WTC11 (cell line): ENCODE measurements at regions not wholly inside any gene's neighbourhood (a gene's known extent, or its start where the extent isn't known, plus 50 kb on each side); places are given as distances from the start of the nearest gene placed in this dataset.

Experiments
- ATAC-seq: fragments of 200-7000 bp; cut with Tn5 transposase; 2 replicates; pipeline ENCODE4 v1.10.0; 2021; ENCODE audit warnings: mild to moderate bottlenecking, moderate library complexity
- CTCF ChIA-PET: fragments of 300-600 bp; sonication (Branson Sonifier 250); formaldehyde crosslinking; loops from one replicate; lab custom pipeline; 2021; ENCODE audit warnings: antibody characterized with exemption; lab: Charles Lee
- POLR2A ChIA-PET: fragments of 350-600 bp; sonication (Branson Sonifier 250); formaldehyde crosslinking; loops from one replicate; lab custom pipeline; 2021; ENCODE audit warnings: antibody characterized with exemption; lab: Charles Lee
- DNase-seq: peaks from one replicate; pipeline ENCODE4 v3.0.0; 2021; ENCODE audit warnings: low spot score
- H3K27ac Mint-ChIP-seq: 2 replicates; pipeline ENCODE4 v1.8.0; 2021; ENCODE audit warnings: mixed read lengths
- H3K27me3 Mint-ChIP-seq: 2 replicates; pipeline ENCODE4 v1.8.0; 2021; ENCODE audit warnings: low read depth, mild to moderate bottlenecking, moderate library complexity, mixed read lengths
- H3K36me3 Mint-ChIP-seq: 2 replicates; pipeline ENCODE4 v1.8.0; 2021; ENCODE audit warnings: mixed read lengths
- H3K4me1 Mint-ChIP-seq: 2 replicates; pipeline ENCODE4 v1.8.0; 2022; ENCODE audit warnings: mixed read lengths
- H3K4me3 Mint-ChIP-seq: 2 replicates; pipeline ENCODE4 v1.8.0; 2021; ENCODE audit warnings: mild to moderate bottlenecking, moderate library complexity, mixed read lengths
- H3K9me3 Mint-ChIP-seq: 2 replicates; pipeline ENCODE4 v1.8.0; 2021; ENCODE audit warnings: mixed read lengths
- ATF1 ChIP-seq: sonication (generic); formaldehyde crosslinking; IDR thresholded peaks from 2 replicates; pipeline ENCODE4 v1.8.1; 2023; ENCODE audit warnings: mild to moderate bottlenecking, moderate library complexity, missing genetic modification reagents
- CTCF ChIP-seq: fragments of 200-600 bp; IDR thresholded peaks from 2 replicates; pipeline ENCODE4 v1.8.0; 2022; ENCODE audit warnings: antibody characterized with exemption
- IRF1 ChIP-seq: sonication (generic); formaldehyde crosslinking; IDR thresholded peaks from 2 replicates; pipeline ENCODE4 v1.8.0; 2023; ENCODE audit warnings: missing genetic modification reagents
- NR1H2 ChIP-seq: sonication (generic); formaldehyde crosslinking; IDR thresholded peaks from 2 replicates; pipeline ENCODE4 v1.9.0; 2021; ENCODE audit warnings: mild to moderate bottlenecking, moderate library complexity, missing genetic modification reagents
- TEAD4 ChIP-seq: sonication (generic); formaldehyde crosslinking; IDR thresholded peaks from 2 replicates; pipeline ENCODE4 v1.8.0; 2022; ENCODE audit warnings: mild to moderate bottlenecking, missing genetic modification reagents
- USF2 ChIP-seq: sonication (generic); formaldehyde crosslinking; IDR thresholded peaks from 2 replicates; pipeline ENCODE4 v1.8.1; 2023; ENCODE audit warnings: mild to moderate bottlenecking, missing genetic modification reagents, moderate library complexity
- ZNF219 ChIP-seq: sonication (generic); formaldehyde crosslinking; IDR thresholded peaks from 2 replicates; pipeline ENCODE4 v1.8.0; 2023; ENCODE audit warnings: missing genetic modification reagents, mild to moderate bottlenecking, borderline replicate concordance
- ZSCAN18 ChIP-seq: fragments of 250-450 bp; sonication (Bioruptor Pico); IDR thresholded peaks from 2 replicates; pipeline ENCODE4 v2.1.2; 2022; ENCODE audit warnings: mild to moderate bottlenecking, moderate library complexity
- TF ChIP-seq, protein P1 (sequence below): sonication (generic); formaldehyde crosslinking; IDR thresholded peaks from 2 replicates; pipeline ENCODE4 v1.8.0; 2022; ENCODE audit warnings: missing genetic modification reagents

DNA sequence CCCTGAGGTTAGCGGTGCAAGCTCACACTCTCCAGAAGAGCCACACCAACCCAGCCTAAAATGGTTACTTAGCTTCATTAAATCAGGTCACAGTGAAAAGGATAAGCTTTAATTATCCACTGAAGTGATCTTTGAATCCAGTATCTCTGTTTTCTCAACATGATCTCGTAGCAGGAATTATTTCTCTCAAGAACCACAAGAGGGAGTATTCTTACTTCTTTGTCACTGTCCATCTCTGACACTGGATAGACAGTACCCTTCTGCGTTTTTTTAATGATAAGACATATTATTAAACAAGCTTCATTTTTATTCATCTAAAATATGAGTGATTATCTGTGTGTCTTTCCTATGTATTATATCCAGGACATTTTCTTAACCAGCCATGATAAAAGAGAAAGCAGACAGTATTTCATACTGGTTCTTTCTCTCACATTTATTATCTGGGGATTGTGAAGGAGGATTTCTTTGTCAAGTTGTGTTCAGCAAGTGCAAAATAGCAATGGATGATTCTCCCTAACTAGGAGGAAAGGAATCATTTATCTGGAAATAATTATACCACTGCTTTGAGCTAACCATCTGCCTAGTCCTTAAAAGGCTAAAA is 105.4 kb upstream of the CCDC54 start:
- DNase-seq (no peak), ATAC-seq (peak; percentile 67)
- Mint-ChIP-seq H3K27ac (no peak overlapping the region), H3K4me3 (no peak overlapping the region), H3K4me1 (peaks cover 9% of the 10 kb centered on the region), H3K36me3 (no peaks in the 10 kb centered on the region)
- CTCF ChIA-PET, result interaction anchor here (0.6 to 5.4 kb wide), 20 partner anchors 9 to 1058 kb away, joined by 3 to 64 read pairs (median 4); no protein-coding TSS in a partner anchor
- TF ChIP-seq CTCF (peak; percentile 57), ZNF219 (CRISPR knock-in tag) (no peak)
- TF ChIP-seq, all 79 proteins: peak for 1
- POLR2A ChIA-PET, result no interaction called here
- Mint-ChIP-seq H3K9me3 (no peaks in the 10 kb centered on the region), H3K27me3 (no peaks in the 10 kb centered on the region; the same call in 1 of the 2 replicates)

GRCh38 chr3:107272471-107272870 is 104.8 kb upstream of the CCDC54 start:
- POLR2A ChIA-PET, result no interaction called here
- no peaks in the 10 kb centered on the region for H3K36me3 Mint-ChIP-seq
- no peak for ATAC-seq

More at GRCh38 chr3:107272471-107272870, 104.8 kb upstream of the CCDC54 start:
- H3K27ac Mint-ChIP-seq, result no peak overlapping the region
- DNase-seq, result no peak
- H3K9me3 Mint-ChIP-seq, result no peaks in the 10 kb centered on the region
- TF ChIP-seq, protein P1, sequence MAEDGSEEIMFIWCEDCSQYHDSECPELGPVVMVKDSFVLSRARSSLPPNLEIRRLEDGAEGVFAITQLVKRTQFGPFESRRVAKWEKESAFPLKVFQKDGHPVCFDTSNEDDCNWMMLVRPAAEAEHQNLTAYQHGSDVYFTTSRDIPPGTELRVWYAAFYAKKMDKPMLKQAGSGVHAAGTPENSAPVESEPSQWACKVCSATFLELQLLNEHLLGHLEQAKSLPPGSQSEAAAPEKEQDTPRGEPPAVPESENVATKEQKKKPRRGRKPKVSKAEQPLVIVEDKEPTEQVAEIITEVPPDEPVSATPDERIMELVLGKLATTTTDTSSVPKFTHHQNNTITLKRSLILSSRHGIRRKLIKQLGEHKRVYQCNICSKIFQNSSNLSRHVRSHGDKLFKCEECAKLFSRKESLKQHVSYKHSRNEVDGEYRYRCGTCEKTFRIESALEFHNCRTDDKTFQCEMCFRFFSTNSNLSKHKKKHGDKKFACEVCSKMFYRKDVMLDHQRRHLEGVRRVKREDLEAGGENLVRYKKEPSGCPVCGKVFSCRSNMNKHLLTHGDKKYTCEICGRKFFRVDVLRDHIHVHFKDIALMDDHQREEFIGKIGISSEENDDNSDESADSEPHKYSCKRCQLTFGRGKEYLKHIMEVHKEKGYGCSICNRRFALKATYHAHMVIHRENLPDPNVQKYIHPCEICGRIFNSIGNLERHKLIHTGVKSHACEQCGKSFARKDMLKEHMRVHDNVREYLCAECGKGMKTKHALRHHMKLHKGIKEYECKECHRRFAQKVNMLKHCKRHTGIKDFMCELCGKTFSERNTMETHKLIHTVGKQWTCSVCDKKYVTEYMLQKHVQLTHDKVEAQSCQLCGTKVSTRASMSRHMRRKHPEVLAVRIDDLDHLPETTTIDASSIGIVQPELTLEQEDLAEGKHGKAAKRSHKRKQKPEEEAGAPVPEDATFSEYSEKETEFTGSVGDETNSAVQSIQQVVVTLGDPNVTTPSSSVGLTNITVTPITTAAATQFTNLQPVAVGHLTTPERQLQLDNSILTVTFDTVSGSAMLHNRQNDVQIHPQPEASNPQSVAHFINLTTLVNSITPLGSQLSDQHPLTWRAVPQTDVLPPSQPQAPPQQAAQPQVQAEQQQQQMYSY (CRISPR knock-in tag), result no peak
- TF ChIP-seq USF2 (peak; percentile 16; the same call in 1 of the 2 replicates), ATF1 (no peak), TEAD4 (no peak), ZSCAN18 (CRISPR knock-in tag) (no peak), NR1H2 (CRISPR knock-in tag) (no peak), IRF1 (CRISPR knock-in tag) (no peak)
- peaks cover 9% of the 10 kb centered on the region for H3K4me1 Mint-ChIP-seq
- no peaks in the 10 kb centered on the region for H3K27me3 Mint-ChIP-seq
- CTCF ChIA-PET, result interaction anchor here (0.6 to 5.4 kb wide), 7 partner anchors 10 to 444 kb away, joined by 3 to 64 read pairs (median 13); no protein-coding TSS in a partner anchor
- H3K4me3 Mint-ChIP-seq, result no peak overlapping the region
